Stimulated activated CD4-positive, alpha-beta T cell treated with anti-CD3 and anti-CD28 coated beads, Interleukin-4, amount 100 ng/mL, for 24 hours (primary cell): ENCODE measurements at regions not wholly inside any gene's neighbourhood (a gene's known extent, or its start where the extent isn't known, plus 50 kb on each side); places are given as distances from the start of the nearest gene placed in this dataset.

Experiments
- DNase-seq: peaks from one replicate; pipeline ENCODE4 v3.0.0-alpha.2; 2020

DNA sequence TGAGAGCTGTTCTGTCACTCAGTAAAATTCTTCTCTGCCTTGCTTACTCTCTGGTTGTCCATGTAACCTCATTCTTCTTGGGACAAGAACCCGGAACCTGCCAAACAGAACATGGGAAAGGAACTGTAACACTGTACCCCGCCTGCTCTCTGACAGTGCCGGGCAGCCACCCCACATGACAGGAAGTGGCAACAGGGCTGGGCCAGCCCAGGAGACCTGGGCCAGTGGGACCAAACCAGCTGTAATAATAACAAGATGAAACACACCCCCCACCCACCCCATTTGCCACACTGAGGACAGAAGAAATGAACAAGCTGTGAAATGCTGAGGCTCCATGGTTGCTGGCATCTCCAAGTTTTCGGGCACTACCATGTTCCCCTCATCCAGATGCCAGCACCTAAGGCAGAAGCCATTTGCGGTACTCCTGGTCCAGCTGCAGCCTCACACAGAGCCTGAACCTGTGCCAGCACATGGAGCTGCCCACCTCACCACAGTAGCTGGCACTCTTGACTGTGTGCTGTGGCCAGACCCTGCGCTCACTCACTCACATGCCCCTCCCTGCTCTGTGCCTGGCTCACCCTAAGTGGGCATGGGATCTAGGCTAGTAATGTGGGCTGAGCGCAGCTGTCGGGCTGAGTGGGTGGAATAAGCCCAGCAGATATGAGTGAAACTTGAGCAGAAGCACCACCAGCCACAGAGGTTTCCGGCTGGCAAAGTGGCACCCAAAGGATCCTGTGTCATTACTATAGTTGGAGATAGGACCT, 126.2 kb upstream of the UGT8 start:
- no peak for DNase-seq

DNA sequence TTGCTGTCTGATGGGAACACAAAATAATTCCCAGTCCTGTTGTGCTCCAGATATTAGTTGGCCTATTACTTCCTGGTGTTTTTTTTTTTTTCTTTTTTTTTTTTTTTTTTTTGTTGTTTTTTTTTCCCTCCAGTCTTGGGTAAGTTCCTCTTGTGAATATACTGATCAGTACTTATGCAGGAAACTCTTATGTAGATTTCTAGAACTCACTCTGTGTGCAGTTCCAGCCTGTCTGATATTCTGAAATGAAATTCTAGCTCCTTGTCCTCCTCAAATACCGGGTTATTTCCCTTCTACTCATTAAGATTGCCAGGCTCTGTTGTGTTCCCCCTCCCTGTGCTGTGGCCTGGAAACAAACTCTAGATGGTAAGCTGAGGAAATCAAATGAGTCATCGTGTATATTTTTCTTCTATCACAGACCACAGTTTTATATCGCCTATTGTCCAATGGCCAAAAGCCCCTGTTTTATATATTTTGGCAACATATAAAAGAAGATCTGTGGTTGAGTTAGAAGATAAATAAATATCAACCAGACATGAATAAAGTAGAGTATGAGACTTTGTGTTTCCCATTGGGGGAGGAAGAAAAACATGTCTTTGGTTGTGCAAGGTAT, 124.3 kb upstream of the UGT8 start:
- no peak for DNase-seq

DNA sequence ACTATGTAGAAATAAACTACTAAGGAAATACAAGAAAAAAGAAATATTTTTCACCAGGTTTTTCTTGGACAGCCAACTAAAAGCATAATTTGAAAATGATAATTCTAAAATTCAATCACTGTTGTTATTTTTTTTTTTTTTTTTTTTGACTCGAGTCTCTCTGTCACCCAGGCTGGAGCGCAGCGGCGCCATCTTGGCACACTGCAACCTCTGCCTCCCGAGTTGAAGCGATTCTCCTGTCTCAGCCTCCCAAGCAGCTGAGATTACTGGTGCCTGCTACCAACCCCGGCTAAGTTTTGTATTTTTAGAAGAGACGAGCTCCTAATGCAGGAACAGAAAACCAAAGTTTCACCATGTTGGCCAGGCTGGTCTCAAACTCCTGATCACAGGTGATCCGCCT, 122.3 kb upstream of the UGT8 start:
- no peak for DNase-seq

DNA sequence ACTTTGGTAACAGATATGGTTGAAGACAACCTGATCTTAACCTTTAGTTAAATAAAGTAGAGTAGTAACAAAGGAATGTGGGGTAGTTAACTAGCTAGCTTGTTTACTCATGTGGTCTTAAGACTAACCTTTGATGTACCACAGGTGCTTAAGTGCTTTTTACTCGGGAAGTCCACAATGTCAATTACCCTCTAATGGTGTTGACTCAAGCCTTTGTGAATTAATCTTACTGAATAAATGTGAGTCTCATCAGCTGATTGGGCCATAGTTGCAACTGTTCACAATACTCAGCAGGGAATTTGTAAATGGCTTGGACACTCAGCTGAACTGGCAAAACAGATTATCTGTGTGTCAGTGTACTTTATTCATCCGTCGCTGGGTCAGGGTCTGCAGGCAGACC, 119.0 kb upstream of the UGT8 start:
- DNase-seq, result no peak

DNA sequence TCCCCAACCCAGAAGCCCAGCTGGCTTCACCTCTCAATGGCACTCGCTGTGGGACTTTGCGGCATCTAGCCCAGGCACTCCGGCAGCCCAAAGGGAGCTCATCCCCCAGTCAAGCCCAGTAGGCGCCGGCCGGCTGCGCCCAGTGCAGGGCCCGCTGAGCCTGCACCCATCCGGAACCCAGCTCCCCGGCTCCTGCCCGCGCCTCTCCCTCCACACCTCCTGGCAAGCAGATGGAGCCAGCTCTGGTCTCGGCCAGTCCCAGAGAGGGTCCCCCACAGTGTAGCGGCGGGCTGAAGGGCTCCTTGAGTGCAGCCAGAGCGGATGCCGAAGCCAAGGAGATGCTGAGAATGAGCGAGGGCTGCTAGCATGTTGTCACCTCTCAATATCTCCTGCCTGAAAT, 116.8 kb upstream of the UGT8 start:
- no peak for DNase-seq

DNA sequence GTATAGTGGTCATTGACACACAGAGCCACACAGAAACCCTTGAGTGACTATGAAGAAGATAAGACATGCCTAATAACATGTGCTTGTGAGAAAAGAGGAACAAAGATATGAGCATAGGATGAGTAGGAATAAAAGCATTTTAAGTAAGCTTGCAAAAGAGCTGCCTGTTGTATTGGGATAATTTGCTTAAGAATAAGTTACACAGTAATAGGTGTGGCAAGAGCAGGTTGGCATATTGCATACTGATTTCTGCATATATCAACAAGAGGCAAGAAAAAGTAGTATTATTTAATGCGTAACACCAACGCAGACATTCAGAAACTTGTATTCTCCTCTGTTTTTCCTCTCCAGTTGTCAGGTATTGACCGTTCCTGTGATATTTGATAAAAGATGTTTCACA, 111.5 kb upstream of the UGT8 start:
- DNase-seq, result no peak

DNA sequence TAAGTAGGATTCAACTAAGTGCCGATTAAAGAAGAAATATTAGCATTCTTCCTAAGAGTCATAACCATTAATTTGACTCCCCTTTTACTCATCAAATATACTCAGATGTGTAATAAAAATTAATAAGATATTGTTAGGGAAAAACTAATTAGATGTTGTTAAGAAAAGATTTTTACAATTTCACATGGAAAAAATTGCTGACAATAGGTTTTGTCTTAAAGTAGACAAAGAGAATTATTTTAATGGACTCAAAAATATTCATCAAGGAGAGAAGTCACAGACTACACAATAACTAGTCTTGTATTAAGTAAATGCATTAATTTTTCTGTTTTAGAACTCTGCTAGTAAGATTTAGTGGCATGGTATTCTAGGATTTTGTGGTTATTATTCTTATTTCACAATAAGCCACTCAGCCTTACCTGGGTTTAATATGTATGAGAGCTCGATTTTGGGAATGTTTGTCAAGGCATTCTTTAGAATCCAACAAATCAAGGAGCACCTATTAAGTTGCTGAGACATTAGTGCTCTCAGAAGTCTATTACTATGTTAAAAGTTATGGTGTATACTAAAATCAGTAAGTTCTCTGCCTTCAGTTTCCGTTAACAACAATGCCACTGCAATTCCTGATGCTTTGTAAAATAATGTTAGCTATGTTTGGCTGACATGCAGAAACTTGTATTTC, 110.2 kb upstream of the UGT8 start:
- no peak for DNase-seq

DNA sequence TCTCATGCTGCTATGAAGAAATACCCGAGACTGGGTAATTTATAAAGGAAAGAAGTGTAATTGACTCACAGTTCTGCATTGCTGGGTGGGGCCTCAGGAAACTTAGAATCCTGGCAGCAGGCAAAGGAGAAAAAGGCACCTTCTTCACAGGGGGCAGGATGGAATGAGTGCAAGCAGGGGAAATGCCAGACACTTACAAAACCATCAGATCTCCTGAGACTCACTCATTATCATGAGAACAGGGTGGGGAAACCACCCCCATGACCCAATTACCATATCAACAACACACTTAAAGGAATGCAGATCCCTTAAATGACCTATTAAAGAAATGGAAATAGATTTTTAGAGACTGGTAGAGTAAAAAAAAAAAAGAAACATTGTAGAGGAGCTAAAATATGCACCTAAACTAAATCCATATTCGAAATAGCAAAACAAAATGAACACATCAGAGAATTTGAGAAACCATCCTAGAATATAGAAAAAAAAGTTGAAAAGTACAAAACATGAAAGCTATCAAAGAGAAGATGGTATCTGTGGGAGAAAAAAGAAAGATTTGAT, 104.3 kb upstream of the UGT8 start:
- DNase-seq, result no peak

DNA sequence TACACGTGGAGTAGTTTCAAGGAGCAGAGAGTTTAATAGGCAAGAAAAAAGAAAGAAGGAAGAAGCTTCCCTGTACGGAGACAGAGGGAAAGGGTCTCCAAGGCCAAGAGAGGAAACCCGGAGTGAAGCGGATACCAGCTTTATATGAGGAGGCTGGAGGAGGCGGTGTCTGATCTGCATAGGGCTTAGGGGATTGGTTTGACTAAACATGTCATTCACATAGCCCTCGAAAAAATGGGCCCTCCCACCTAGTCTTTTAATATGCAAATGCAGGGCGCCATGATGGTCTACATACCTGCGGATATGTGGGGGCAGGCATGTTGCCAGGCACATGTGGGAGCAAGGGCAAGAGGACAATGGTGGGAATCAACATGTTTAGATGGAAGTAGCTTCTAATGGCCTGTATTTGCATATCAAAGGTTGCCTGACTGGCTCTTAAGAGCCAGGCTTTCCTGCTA, 103.1 kb upstream of the UGT8 start:
- no peak for DNase-seq

DNA sequence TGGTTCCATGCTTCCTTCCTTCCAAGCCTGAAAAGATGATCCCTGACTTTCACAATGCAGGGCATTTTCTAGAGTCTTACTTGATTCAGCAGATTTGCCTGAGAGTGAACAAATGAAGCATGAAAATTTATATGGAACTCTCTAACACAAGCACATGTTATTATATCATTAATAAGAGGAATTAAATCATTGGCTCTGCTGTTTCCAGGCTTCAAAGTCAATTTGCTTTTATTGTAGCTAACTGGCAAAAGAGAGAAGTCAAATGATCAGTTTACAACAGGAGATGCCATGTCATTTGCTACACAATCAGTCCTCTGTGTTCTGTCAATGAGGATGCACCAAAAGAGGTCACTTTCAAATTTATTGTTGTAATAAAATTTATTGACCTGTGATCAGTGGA, 101.5 kb upstream of the UGT8 start:
- DNase-seq, result no peak

DNA sequence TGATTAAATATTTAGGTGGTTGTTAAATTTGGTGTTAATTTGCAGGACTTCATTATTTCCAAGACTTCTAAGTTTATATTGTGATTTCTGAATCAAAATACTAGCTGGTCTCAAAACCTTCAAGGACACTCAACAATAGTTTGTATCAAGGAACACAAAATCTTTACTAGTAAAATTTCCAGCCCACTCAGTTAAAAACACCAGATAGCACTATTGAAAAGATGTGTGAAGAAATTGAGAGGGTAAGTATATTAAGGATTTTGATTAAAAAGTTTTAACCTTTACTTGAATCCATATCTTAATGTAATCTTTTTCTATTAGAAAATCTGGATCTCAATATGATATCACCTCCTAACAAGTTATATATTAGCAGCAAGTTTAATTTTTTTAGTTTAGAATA, 89.3 kb upstream of the UGT8 start:
- DNase-seq, result no peak

DNA sequence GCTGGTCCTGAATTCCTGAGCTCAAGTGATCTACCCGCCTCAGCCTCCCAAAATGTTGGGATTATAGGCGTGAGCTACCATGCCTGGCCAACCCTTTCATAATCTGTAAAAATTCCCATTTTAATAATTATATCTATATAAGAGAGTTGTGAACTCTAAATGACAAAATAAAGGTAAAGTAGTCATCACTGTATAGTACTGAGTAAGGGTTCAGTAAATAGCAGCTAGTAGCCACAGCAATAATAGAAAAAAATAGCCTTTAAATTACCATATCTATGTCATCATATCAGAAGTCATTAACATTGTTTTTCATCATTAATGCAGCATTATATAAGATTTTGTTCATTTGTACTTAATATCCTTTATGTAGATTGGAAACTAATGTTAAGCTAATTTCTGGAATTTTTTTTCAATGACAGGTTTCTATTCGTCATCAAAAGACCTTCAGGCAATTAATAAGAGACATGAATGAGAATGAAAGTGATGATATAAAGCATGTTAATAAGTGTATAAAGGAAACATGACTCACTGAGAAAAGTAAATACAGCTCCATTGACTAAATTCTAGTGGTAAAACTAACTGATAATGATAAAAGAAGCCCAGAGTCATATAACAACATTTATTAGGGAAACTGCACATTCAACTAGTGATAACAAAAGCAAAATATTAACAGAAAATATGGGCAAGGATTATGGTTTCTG, 85.9 kb upstream of the UGT8 start:
- DNase-seq, result no peak

DNA sequence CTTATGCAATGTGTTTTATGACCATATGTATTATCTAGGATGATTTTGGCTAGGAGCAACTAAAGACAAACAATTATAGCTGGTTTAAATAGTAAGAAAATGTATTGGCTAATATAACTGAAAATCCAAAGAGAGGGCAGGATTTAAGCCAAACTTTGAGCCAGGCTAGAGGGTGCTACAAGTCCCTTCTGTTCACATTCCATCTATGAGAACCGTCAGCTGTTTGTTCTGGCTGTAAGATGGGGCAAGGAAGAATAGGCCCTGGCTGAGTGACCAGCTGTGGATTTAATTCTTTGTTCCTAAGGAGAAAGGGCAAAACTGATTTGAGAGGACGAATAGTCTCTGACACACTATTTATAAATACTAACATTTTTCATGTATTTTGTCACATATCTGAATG, 79.2 kb upstream of the UGT8 start:
- no peak for DNase-seq

DNA sequence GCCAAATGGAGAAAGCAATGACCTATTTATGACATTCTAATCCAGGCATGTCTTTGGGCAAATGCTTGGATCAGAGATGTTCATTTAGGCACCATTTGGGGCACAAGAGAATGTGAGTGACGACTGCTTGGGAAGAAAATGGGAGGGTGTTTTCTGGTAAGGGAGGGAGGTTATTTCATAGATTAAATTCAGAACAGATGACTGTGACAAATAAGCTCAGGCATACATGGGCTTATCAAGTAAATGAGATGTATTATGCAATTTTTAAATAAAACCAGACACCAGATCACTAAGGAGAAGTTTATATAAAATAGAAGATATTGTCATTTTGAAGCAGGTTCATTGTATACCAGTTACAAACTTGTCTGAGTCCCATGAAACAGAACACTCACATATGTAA, 71.4 kb upstream of the UGT8 start:
- DNase-seq, result no peak

DNA sequence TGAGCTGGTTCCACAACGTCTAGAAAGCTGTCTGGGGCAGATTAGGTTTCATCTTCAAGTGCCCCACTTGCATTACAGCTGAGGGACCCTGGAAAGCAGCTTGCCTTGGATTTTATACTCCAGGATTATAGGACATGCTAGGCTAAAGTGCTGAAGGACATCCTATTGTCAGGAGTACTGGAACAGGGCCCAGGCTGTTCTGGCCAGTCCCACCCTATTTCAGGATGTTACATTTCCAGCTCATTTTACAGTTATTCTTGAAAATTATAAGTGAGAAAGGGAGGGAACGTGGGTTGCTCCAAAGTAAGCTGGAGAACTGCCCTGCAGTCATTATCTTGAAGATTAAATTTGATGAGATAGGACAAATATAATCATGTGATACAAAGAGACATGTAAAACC, 71.0 kb upstream of the UGT8 start:
- no peak for DNase-seq

DNA sequence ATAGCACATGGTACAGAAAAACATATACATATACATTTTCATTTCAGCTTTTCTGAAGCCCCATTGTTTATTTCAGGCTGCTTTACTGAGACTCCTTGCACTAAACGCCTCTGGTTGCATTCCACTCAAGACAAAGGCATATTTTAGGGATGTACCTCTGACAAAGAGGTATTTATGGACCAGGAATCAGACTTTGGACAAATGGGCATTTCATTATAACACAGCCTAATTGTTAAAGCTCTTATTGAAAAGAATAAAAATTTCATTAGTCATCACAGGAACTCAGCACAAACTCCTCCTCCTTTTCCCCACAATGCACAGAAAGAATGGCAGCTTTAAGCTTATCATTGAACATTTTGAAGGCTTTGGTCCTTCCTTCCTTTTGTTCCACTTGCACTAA, 62.9 kb upstream of the UGT8 start:
- DNase-seq, result no peak

DNA sequence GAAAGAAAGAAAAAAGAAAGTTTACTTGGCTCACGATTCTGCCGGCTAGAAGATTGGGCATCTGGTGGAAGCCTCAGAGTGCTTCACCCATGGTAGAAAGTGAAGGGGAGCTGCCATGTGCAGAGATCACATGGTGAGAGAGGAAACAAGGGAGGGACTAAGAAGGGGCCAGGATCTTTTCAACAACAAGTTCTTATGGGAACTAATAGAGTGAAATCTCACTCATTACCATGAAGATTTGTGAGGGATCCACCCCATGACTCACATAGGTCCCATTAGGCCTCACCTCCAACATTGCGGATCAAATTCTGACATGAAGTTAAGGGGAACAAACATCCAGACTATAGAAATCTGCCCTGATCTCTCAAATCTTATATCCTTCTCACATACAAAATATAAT, 61.3 kb upstream of the UGT8 start:
- no peak for DNase-seq

DNA sequence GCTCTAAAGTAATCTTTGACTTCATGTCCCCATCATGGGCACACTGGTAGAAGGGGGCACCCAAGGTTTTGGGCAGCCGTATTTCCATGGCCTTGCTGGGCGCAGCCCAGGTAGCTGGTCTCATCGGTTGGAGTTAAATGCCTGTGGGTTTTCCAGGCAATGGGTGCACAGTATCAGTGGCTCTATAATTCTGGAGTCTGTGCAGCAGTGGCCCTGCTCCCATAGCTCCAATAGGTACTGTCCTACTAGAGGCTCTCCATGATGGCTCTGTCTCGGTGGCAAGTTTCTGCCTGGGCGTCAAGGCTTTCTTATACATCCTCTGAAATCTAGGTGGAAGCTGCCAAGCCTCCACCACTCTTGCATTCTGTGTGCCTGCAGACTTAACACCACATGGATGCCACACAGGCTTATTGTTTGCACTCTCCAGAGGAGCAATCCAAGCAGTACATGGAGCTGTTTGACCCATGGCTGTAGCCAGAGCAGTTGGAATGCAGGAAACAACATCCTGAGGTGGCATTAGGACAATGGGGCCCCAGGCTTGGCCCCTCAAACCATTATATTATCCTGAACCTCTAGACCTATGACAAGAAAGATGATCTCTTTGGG, 60.5 kb upstream of the UGT8 start:
- no peak for DNase-seq

DNA sequence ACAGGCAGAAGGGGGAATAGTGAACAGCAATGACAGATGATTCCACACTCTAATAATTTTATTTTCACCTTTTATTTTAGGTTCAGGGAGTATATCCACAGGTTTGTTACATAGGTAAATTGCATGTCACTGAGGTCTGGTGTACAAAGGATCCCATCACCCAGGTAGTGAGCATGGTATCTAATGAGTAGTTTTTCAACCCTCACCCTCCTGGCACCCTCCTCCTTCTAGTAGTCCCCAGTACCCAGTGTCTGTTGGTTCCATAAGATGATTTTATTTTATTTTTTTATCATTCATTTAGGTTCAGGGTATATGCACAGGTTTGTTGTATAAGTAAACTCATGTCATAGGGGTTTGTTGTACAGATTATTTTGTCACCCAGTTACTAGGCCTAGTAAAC, 58.6 kb upstream of the UGT8 start:
- DNase-seq, result no peak

DNA sequence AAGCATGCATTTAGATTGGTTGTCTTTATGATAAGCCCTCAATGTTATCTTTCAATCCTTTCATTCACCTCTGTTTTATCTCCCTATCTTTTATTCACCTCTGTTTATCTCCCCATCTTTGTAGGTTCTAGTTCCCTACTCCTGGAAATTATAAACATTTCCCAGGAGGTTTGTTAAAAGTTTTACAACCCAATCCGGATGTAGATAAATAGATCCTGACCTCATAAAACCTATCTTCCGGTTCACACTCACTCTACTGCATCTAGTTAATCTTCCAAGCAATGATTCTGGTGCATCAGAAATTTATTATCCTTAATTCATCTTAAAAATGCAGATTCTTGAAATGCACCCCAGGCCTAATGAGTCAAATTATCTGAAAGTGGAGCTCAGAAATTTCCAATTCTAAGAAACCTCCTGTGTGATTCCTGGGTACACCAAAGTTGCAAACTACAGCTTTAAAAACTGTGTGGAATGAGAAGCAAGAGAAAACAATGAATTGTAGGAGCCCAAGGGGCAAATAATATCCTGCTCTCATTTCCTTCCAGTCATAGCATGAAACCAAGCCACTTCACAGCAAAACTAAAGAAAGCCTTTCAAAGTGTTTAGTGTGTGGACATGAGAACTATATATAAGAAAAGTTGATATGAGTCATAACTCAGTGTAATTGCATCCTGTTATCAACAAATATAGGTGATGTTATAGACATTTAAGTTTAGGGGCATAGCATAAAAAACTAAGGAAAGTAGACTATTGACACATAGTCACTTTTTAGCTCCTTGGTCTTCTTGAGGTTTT, 51.1 kb upstream of the UGT8 start:
- no peak for DNase-seq
